HG03469 (cell line): ENCODE measurements at regions not wholly inside any gene's neighbourhood (a gene's known extent, or its start where the extent isn't known, plus 50 kb on each side); places are given as distances from the start of the nearest gene placed in this dataset.
"Not testable (repeated sequence)": the region's sequence is repeated elsewhere in the genome, so short reads cannot be mapped to it uniquely, and the experiment has no call there.

Experiments used
- ATAC-seq: cut with Tn5 transposase; IDR thresholded peaks from one replicate; pipeline ENCODE4 v1.9.1; 2021; ENCODE audit warnings: mild to moderate bottlenecking, moderate library complexity, moderate number of reproducible peaks; ENCODE audit not compliant: unreplicated experiment

GRCh38 chr13:79837741-79838450, 356.9 kb downstream of the NDFIP2 start:
- no peak for ATAC-seq

GRCh38 chr13:79836121-79836520, 355.2 kb downstream of the NDFIP2 start:
- not testable (repeated sequence) for ATAC-seq

GRCh38 chr13:79834876-79835275, 353.9 kb downstream of the NDFIP2 start:
- no peak for ATAC-seq

GRCh38 chr13:79833991-79834390, 353.0 kb downstream of the NDFIP2 start:
- ATAC-seq = no peak

GRCh38 chr13:79831556-79831955, 350.6 kb downstream of the NDFIP2 start:
- ATAC-seq = no peak

GRCh38 chr13:79830945-79831344, 350.0 kb downstream of the NDFIP2 start:
- no peak for ATAC-seq

- ATAC-seq = no peak
Observed at GRCh38 chr13:79830426-79830825, 349.5 kb downstream of the NDFIP2 start.

GRCh38 chr13:79829880-79830279, 348.9 kb downstream of the NDFIP2 start:
- no peak for ATAC-seq

- ATAC-seq = no peak
Observed at GRCh38 chr13:79825959-79826358, 345.0 kb downstream of the NDFIP2 start.

GRCh38 chr13:79815041-79815440, 334.1 kb downstream of the NDFIP2 start:
- ATAC-seq = no peak

- ATAC-seq = peak; percentile 59
Observed at GRCh38 chr13:79812070-79812850, 331.3 kb downstream of the NDFIP2 start.

- ATAC-seq = no peak
Observed at GRCh38 chr13:79811170-79811569, 330.2 kb downstream of the NDFIP2 start.

- no peak for ATAC-seq
Observed at GRCh38 chr13:79810669-79811068, 329.7 kb downstream of the NDFIP2 start.

GRCh38 chr13:79810018-79810417, 329.1 kb downstream of the NDFIP2 start:
- ATAC-seq = no peak

GRCh38 chr13:79808475-79808874, 327.5 kb downstream of the NDFIP2 start:
- ATAC-seq = no peak

- no peak for ATAC-seq
Observed at GRCh38 chr13:79807554-79807953, 326.6 kb downstream of the NDFIP2 start.

GRCh38 chr13:79806821-79807220, 325.9 kb downstream of the NDFIP2 start:
- ATAC-seq = no peak

GRCh38 chr13:79805317-79805716, 324.4 kb downstream of the NDFIP2 start:
- ATAC-seq = no peak

- ATAC-seq = no peak
Observed at GRCh38 chr13:79803989-79804388, 323.0 kb downstream of the NDFIP2 start.

GRCh38 chr13:79803296-79803695, 322.3 kb downstream of the NDFIP2 start:
- ATAC-seq = no peak

- no peak for ATAC-seq
Observed at GRCh38 chr13:79802389-79803085, 321.6 kb downstream of the NDFIP2 start.
